ENCODE measurements at regions not wholly inside any gene's neighbourhood (a gene's known extent, or its start where the extent isn't known, plus 50 kb on each side); places are given as distances from the start of the nearest gene placed in this dataset.

GRCh38 chr13:79988573-79988972 is 352.4 kb downstream of the SPRY2 start:
- in situ Hi-C loops (cut with MboI) (no loop called here), intact Hi-C loops (cut with micrococcal nuclease; ENCODE audit: unreplicated experiment) (no loop called here)
- Histone ChIP-seq H3K9me3 (replicated peaks; ENCODE audit: control insufficient read depth, insufficient read depth, low read length) (no peaks in the 10 kb centered on the region), H3K4me1 (ENCODE audit: control insufficient read depth, insufficient read depth, low read length) (no peaks in the 10 kb centered on the region), H3K79me2 (ENCODE audit: control insufficient read depth, insufficient read depth, low read length) (no peaks in the 10 kb centered on the region), H3K36me3 (ENCODE audit: control insufficient read depth in 2 of 2, insufficient read depth in 2 of 2, low read length in 1 of 2) (no peaks in the 10 kb centered on the region), H3K27me3 (replicated peaks in 1 of 2; ENCODE audit: control insufficient read depth in 2 of 2, insufficient read depth in 2 of 2, low read length in 1 of 2) (no peaks in the 10 kb centered on the region), H3K4me2 (ENCODE audit: control insufficient read depth, insufficient read depth) (no peak overlapping the region), H3K9ac (ENCODE audit: control insufficient read depth, insufficient read depth, low read length) (no peak overlapping the region), H3K27ac (ENCODE audit: control insufficient read depth, insufficient read depth) (no peak overlapping the region), H3K4me3 (no peak overlapping the region), H2AFZ (ENCODE audit: control insufficient read depth, low read depth, low read length) (no peak overlapping the region), H4K20me1 (ENCODE audit: control insufficient read depth, insufficient read depth) (no peaks in the 10 kb centered on the region)
- TF ChIP-seq IRF3 (IDR thresholded peaks at IDR 0.05), result no peak
- TF ChIP-seq FOS (IDR thresholded peaks at IDR 0.05; ENCODE audit: borderline replicate concordance, extremely low read depth, insufficient read length), result no peak
- TF ChIP-seq RAD21 (IDR thresholded peaks at IDR 0.05; ENCODE audit: insufficient read depth, low read depth, low read length), result no peak
- TF ChIP-seq ZNF384 (IDR thresholded peaks at IDR 0.05; ENCODE audit: borderline replicate concordance, low read depth, low read length), result no peak
- TF ChIP-seq PAX5 (IDR thresholded peaks at IDR 0.05; ENCODE audit: borderline replicate concordance, low read depth, low read length), result no peak
- TF ChIP-seq CBX5 (IDR thresholded peaks at IDR 0.05; ENCODE audit: low read depth), result no peak
- TF ChIP-seq TARDBP (IDR thresholded peaks at IDR 0.05; ENCODE audit: borderline replicate concordance), result no peak
- no peak for TF ChIP-seq FOXK2 (IDR thresholded peaks at IDR 0.05)
- TF ChIP-seq NRF1 (conservative IDR thresholded peaks at IDR 0.05; ENCODE audit: low read depth, low read length), result no peak
- TF ChIP-seq SPI1 (IDR thresholded peaks at IDR 0.05; ENCODE audit: borderline replicate concordance, insufficient read depth, low read depth, low read length), result no peak
- TF ChIP-seq USF1 (IDR thresholded peaks at IDR 0.05; ENCODE audit: borderline replicate concordance, extremely low read length, insufficient read depth, low read depth, low read length), result no peak
- no peak for TF ChIP-seq ZBTB40 (IDR thresholded peaks at IDR 0.05; ENCODE audit: borderline replicate concordance)
- no peak for TF ChIP-seq STAT1 (conservative IDR thresholded peaks at IDR 0.05)
- no peak for TF ChIP-seq ZSCAN29 (IDR thresholded peaks at IDR 0.05)
- no peak for TF ChIP-seq SP1 (IDR thresholded peaks at IDR 0.05; ENCODE audit: low read depth, low read length)
- no peak for TF ChIP-seq ELK1 (IDR thresholded peaks at IDR 0.05; ENCODE audit: low read depth, low read length)
- TF ChIP-seq RAD51 (IDR thresholded peaks at IDR 0.05), result no peak
- TF ChIP-seq HDGF (IDR thresholded peaks at IDR 0.05), result no peak
- no peak for TF ChIP-seq CREB1 (IDR thresholded peaks at IDR 0.05; ENCODE audit: low read depth)
- TF ChIP-seq HCFC1 (IDR thresholded peaks at IDR 0.05; ENCODE audit: low read length), result no peak
- no TSS peak for BruUV-seq (replicated peaks)
- ChIA-PET POLR2A (no interaction called here), RAD21 (ENCODE audit: unreplicated experiment) (no interaction called here), SMC1A (ENCODE audit: uncharacterized antibody, unreplicated experiment) (interaction anchor here (1.1 to 2.7 kb wide), 6 partner anchors 10 to 326 kb away, joined by 3 to 12 read pairs (median 4); no protein-coding TSS in a partner anchor), CTCF (interaction anchor here (1.0 to 2.3 kb wide), 4 partner anchors 10 to 320 kb away, joined by 3 to 10 read pairs (median 4); no protein-coding TSS in a partner anchor)
- ATAC-seq (no peak), FAIRE-seq (no peak), DNase-seq (ENCODE audit: low read depth, low spot score) (no peak)
- WGBS (ENCODE audit: insufficient coverage, insufficient replicate concordance, low lambda C conversion rate, missing lambda C conversion rate), result 0% methylated on average over 3 of the region's 3 CpGs

Measured in GM12878 (cell line).